NCI-H2107 treated with DMSO at 0.1 percent for 48 hours (cell line): ENCODE measurements at regions not wholly inside any gene's neighbourhood (a gene's known extent, or its start where the extent isn't known, plus 50 kb on each side); places are given as distances from the start of the nearest gene placed in this dataset.
"Not testable (repeated sequence)": the region's sequence is repeated elsewhere in the genome, so short reads cannot be mapped to it uniquely, and the experiment has no call there.

Experiments
- DNase-seq: peaks from one replicate; lab custom pipeline; 2025; ENCODE audit not compliant: unreplicated experiment; lab: John Stamatoyannopoulos, UW

DNA sequence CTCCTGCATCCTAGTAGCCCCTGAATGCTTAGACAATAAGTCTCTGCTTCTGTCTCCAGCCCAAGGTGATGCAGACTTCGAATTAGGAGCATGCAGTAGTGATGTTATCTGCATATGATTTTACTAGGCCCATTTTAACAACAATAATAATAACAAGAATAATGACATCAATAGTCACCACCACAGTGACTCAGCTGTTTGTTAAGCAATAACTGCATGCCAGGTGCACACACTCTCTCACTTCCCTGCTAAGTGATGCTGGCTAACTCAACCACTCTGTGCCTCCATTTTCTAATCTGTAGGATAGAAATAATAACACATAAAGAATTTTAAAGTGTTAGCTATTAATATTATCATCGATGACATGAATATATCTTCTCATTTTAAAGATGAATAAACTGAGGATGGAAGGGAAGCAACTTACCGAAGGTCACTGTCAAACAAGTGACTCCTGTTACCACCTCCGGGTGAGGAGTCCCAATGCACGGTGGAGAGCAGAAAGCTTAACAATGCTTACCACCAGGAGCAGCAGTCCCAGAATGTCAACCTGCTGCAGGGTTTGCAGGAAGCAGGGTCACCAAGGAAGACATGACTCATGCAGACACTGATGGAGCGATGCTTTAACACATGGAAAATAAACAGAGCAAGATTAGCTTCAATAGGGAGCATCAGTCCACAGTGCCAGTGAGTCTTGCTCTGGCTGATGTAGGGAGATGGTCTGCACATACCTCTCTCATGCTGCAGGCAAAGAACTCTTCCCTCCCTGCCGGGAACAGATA, 290.2 kb downstream of the SPATA17 start:
- DNase-seq = no peak

DNA sequence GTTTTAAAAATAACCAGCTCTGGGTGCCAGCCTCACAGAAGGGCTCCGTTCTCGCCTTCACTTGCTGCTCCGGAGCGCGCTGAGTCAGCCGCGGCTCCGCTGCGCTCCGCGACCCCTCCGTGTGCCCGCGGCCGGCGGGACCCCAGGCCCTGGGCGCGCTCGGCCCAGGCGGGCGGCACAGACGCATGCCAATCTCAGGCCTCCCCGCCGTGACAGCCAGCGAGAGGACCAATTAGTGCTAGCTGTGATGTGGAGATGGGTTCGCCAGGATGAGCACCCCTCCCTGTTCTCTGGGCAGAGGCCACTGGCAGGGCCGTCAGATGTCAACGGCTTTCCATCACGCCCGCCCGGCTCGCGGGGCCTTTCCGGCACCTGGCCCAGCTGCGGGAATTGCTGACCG, 293.8 kb downstream of the SPATA17 start:
- no peak for DNase-seq

DNA sequence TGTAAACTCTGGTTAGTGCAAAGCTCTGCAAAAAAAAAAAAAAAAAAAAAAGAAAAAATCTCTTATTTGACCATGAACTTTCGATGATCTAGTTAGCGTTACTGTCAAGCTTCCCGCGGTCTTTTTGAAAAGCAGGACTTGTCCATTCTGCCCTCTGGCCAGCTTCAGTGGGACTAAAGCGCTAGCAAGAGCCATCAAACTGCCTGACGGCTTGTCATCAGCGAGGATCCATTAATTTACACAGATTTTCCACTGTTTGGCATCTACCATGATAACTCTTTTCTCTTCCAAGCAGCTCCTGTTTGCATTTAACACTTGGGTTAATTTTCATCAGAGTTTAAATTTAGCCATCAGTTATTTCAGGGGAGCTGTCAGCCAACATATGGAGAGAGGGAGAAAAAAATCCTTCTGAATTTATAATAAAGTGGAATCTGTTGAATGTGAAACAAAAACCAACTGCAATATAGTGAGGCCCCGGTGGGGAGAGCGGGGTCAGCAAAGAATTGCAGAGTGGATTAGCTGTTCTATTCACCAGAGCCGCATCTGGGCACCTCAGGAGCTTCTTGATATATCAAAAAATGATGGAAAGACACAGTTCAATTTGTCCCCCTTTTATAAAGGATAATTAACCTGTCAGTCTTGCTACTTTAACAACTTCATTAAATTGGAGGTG, 298.2 kb downstream of the SPATA17 start:
- DNase-seq = no peak

DNA sequence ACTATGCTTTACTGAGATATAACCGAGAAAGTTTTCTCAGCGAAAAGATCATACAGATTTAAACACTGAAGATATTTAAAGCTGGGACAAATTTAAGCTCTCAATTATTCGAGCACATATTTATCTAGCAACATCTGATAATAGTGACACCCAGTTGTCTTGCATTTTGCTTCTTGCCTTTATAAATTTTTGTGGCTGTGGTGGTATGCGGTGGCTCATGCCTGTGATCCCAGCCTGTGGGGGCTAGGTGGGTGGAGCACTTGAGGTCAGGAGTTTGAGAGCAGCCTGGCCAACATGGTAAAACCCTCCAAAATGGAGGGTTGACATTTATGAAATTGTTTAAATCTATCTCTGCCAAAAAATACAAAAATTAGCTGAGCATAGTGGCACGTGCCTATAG, 312.2 kb downstream of the SPATA17 start:
- no peak for DNase-seq

DNA sequence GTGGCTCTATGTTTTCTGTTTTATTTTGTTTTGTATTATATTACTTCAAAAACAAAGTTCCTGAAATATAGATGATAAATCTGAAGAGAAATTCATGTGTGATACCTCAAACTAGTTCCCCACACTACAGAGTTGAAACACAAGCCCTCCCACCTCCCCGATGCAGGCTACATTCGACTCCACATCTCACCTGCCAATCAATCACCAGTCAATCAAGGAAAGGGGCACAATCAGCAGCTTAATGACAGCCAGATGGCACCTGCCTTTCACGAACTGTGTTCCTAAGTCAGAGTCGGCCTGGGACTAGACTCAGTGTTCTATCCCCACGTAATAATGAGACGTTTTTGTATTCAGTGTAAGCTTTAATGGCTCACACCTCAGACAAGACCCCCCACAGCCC, 313.4 kb downstream of the SPATA17 start:
- no peak for DNase-seq

DNA sequence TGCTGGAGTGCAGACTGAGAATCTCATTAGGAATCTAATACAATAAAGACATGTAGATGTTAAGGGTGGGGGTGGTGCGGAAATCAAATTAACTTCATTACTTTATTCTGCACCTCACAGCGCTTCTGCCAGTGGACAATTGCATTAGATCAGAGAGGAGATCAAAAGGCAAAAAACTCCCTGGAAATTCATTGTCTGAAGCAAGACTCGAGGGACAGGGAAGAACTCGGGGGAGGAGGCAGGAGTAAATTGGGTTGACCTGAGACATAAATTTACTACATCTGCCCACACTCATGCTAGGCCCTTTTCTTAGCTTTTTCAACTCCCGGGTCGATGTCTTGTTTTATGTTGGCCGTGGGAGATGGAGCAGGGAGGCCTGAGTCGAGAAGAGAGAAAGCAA, 315.4 kb downstream of the SPATA17 start:
- DNase-seq = no peak

DNA sequence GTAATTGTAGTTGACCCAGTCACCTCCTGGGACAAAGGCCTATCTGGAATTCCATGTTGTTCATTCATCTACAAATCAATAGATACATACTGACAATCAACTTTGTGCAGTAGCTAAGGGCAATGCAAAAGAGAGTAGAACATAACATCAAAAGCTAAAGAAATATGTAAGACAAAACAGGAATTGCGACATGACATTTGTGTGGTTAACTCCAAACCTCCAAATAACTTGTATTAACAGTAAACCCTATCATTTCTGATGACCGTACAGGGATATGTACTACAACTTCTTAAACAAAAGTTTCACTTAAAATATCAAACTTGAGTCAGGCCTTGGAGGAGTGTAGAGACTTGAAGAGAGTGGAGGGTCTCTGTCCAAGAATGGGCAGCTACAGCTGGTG, 317.6 kb downstream of the SPATA17 start:
- no peak for DNase-seq

DNA sequence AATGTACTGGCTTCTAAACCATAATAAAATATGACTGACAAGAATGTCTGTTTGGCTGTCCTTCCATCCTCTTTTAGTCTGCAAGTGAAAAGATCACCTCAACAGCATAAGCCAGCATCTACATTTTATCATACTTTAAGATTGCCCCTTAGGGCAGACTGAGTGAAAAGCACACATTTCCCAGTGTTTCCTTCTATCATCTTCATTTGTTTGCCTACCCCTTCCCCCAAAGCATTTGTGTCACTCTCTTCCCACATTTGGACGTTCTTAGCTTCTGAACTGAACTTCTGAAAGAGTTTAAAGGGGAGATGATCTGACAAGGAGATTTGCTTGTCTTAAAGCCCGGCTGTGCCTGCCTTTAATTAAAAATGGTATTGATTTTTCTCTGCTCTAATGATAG, 322.2 kb downstream of the SPATA17 start:
- DNase-seq = no peak

DNA sequence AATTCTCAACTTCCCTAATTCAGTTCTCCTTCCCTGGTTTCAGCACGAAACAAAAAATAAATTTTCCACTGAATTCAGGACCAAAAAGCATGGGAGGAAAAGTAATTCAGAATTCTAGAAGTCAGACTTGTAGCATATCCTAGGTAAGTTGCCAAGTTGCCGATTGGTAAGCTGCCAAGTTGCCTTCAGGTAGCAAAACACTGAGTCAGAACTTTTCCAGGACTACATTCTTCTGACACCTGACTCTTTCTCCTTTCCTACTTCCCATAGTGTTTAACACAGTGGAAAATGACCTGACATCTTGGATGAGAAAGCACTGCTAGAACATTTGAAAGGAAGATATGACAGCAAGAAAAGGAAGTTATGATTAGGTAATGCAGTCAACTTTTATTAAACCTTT, 322.8 kb downstream of the SPATA17 start:
- DNase-seq = no peak

DNA sequence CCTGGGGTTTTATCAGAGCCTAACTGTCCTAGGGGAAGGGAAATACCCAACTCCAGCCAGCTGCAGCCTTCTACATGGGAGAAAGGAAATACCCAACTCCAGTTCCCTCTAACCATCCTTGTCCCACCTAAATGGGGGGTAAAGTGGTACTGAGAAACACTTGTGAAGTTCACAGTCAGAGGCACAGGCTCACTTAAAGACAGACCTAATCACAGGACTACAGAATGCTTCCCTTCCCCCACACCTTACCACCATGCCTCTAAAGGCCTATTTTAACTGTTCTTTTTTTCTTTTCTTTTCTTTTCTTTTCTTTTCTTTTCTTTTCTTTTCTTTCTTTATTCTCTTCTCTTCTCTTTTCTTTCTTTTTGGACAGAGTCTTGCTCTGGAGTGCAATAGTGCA, 324.6 kb downstream of the SPATA17 start:
- no peak for DNase-seq

DNA sequence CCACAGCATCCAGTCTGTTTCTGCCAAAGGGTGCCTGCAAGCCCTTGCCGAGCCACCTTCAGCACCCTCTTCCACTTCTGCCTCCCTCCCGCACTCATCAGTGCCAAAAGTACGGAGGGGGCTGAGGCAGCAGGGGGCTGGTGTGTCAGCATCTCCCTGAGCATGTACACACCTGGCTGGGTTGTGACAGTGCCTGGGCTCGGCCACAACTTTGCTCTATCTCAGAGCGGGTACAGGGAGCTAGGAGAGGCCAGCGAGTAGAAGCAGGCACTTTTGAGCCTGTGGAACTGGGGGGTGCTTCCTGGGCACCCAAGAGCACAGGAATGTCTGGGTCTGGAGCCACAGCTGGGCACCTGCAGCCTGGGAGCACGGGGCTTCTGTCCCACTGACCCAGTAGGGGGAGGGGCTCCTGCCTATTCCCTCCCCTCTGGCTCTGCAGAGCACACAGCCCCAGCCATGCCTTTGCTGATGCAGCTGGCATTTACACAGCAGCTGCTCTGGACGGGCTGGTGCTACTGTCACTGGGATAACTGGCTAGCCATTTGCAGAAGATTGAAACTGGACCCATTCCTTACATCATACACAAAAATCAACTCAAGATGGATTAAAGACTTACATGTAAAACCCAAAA, 319.8 kb upstream of the RRP15 start:
- DNase-seq = no peak

DNA sequence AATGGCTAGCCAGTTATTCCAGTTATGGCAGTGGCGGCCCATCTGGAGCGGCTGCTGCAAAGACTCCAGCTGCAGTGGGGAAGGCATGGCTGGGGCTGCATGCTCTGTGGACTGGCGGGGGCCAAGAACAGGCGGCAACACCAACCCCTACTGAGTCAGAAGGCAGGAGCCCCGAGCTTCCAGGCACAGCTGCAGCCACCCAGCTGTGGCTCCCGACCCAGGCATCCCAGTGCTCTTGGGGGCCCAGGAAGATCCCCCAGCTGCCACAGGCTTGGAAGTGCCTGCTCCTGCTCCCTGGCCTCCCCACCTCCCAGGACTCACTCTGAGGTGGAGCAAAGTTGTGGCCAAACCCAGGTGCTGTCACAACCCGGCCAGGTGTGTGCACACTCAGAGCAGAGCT, 317.0 kb upstream of the RRP15 start:
- DNase-seq = no peak

DNA sequence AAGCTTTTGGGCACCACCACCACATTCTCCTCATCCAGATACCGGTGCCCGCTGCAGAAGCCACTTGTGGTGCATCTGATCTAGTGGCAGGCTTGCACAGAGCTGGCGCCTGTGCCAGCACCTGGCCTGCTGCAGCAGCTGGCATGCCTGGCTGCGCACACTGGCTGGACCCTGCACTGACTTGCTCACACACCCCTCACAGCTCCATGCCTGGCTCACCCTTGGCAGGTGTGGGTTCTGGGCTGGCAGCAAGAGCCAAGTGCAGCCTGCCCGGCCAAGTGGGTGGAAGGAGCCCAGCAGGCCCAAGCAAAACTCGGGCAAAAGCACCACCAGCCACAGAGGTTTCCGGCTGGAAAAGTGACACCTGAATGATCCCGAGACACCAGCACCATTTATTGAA, 315.7 kb upstream of the RRP15 start:
- DNase-seq = no peak

DNA sequence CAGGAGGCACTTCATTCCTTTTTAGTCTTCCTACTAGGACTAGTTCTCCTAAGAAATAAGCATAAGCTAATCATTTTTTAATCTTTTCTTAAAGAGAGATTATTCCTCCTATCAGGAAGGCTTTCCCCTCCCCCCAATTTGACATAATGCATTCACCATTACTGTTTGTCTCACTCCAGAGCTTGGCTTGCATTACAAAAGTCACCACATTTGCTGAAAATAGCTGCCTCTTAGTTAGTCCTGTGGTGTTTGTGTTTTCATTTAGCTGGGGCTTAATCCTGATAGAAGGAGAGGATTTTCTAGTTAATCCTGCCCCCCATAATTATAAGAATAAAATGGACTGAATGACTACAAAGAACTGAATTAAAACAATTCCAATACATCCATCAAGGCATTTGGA, 307.1 kb upstream of the RRP15 start:
- DNase-seq = no peak

DNA sequence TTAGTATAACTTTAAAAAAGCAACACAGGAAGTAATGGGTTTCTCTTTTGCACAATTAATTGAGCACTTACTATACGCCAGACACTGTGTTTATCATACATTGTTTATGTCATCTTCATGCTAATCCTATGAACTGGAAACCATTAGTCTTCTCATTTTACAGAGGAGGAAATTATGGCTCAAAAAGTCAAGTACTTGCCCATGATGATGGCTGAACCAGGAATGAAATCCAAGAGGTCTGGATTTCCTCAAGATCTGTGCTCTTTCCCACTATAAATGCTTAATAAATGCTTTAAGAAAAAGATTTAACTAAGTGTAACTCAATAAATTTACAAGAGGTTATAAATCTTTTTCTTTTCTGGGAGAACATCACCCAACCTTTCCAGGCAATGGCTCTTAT, 303.7 kb upstream of the RRP15 start:
- DNase-seq = no peak

DNA sequence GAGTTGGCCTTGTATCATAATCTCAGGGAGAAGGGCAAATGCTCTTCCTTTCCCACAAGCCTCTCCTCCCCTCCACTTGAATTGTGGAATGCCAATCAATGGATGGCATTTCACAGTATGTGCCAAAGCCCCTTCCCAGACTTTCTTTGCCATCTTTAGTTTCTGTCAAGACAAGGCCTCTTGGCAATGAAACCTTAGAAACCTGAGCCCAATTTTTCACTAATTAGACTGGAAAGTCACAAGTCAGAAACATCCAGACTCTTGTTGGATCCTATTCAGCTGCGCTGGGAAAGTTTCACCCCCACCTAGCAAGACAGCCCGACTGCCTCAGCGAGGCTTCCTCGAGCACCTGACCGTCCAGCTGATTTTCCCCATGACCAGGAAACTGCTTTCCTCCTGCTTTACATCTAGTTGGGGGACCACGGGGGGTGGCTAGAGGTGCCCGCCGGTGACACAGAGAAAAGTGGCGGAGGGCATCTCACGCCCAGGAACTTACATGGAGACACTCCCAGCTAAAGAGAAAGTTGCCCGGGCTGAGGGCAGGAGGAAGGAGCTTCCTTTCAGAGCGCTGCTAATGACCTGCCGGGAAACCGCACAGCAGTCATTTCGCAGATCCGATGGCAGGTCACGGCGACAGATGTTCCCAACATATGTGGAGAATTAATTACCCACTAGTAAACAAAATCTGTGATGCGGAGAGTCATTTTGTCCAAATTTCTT, 302.6 kb upstream of the RRP15 start:
- DNase-seq = no peak

DNA sequence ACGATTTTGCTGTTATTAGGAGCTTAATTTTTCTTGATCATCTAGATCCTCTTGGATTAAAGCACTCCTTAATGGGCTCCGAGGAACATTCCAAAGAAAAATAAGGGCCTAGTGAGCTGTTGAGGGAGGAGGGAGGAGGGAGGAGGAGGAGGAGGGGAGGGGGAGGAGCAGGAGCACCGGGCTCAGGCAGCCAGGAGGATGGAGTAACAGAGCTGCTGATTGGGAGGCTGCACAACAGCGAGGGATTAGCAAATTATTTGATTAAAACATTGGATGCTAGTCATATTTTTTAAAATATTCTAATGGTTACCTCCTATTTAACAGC, 302.1 kb upstream of the RRP15 start:
- DNase-seq = no peak

DNA sequence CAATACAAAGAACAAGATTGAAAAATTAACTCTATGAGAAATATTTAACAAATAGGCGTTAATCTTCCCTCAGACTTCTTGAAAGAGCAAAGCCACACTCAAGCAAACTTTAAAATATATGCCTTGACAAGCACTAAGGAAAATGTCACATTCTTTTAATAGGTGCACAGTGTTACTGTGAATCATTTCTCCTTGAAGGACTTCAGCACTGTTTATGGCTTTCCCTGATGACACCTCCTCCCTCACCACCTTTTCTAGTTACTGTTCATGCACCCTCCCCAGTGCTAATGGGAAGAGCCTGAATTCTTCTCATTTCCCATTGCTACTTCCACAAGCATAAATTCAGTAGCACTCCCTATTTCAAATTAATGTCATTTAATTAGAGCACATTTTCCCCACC, 299.5 kb upstream of the RRP15 start:
- DNase-seq = no peak

DNA sequence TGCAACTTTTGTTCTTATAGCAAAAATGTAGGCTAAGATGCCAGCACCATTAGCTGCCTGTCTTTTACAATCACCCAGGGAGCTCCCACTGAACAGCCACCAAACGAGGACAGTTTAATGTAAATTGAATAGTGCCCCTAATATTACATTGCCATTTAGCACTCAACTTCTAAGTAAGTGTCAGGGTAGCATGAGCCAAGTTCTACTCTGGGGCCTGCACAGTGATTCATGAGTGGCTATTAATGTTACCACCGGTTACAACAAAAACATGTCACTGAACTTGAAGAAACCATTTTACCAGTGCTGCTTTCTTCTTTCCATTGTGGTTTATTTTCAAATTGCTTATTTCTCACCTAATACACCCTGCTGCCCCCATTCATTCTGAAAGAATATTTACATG, 295.6 kb upstream of the RRP15 start:
- DNase-seq = no peak

DNA sequence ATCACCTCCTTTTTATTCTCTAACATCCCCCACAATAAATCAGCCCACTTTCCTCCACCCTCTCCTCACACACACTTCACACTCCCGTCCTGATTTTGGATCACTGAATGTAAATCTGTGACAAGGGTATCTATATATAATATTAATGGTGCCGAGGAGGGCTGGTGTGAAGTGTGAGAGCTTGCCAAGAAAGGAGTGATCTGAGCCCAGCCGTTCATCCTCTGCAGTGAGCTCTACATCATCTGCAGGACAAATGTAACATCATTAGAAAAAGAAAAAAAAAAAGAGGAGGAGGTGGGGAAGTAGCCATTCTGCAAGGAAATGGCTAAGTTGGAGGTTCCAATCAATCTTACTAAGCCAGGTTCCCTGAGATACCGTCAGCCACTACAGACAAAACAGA, 291.7 kb upstream of the RRP15 start:
- DNase-seq = no peak

DNA sequence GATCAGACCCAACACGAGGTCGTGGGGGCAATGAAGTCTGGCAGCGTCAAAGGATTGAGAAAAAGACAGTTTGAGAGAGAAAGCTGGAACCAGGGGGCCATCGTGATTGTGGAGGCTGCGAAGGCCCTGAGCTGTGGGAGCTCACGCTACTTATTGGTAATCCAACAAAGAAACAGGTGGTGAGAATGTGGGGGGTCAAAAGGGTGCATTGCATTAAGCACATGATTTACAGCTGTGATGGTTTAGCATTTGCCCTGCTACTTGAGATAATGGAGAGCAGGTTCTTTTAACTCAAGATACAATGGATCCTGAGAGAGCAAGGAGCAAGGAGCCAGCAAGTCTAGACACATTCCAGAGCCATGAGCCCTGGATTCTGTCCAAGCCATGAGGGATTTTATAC, 276.8 kb upstream of the RRP15 start:
- not testable (repeated sequence) for DNase-seq

DNA sequence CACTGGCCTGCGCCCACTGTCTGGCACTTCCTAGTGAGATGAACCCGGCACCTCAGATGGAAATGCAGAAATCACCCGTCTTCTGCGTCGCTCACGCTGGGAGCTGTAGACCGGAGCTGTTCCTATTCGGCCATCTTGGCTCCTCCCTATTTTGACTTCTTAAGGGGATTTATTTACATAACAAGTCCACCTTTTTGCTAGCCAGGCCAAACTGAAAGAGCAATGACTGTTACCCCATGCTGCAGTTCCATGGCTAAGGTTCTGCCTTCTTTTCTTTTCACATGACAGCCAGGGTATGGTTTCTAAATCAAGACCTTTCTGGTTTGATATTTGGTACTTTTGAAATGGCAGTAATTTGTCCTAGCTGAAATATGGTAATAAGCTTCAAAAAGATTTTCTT, 270.0 kb upstream of the RRP15 start:
- DNase-seq = not testable (repeated sequence)
